Stomach smooth muscle (tissue), 2 donors: ENCODE measurements at regions not wholly inside any gene's neighbourhood (a gene's known extent, or its start where the extent isn't known, plus 50 kb on each side); places are given as distances from the start of the nearest gene placed in this dataset.

Experiments used
- H3K27ac ChIP-seq: one replicate; pipeline ENCODE4 v1.7.0; 2013; ENCODE audit warnings: mild to moderate bottlenecking, low read length, inconsistent platforms
- H3K27me3 ChIP-seq, 2 donors: one replicate each; pipeline ENCODE4 v1.7.0; 2013; ENCODE audit warnings: low read length in 2 of 2; ENCODE audit not compliant: insufficient read depth in 2 of 2, control insufficient read depth in 1 of 2
- H3K36me3 ChIP-seq, 2 donors: one replicate each; pipeline ENCODE4 v1.7.0; 2013; ENCODE audit warnings: low read length in 2 of 2; ENCODE audit not compliant: control insufficient read depth in 2 of 2, insufficient read depth in 2 of 2
- H3K4me1 ChIP-seq: one replicate; pipeline ENCODE4 v1.7.0; 2013; ENCODE audit warnings: low read length; ENCODE audit not compliant: control insufficient read depth, insufficient read depth
- H3K4me3 ChIP-seq, 2 donors: one replicate each; pipeline ENCODE4 v1.7.0; 2013; ENCODE audit warnings: low read length in 2 of 2
- H3K9ac ChIP-seq, 2 donors: one replicate each; pipeline ENCODE4 v1.7.0; 2013; ENCODE audit warnings: low read length in 2 of 2, mild to moderate bottlenecking in 1 of 2
- H3K9me3 ChIP-seq, 2 donors: one replicate each; pipeline ENCODE4 v1.7.0; 2013; ENCODE audit warnings: low read length in 2 of 2; ENCODE audit not compliant: control insufficient read depth in 2 of 2
- donor health status: healthy.
- donor health status: Pancreatic carcinoma.

DNA sequence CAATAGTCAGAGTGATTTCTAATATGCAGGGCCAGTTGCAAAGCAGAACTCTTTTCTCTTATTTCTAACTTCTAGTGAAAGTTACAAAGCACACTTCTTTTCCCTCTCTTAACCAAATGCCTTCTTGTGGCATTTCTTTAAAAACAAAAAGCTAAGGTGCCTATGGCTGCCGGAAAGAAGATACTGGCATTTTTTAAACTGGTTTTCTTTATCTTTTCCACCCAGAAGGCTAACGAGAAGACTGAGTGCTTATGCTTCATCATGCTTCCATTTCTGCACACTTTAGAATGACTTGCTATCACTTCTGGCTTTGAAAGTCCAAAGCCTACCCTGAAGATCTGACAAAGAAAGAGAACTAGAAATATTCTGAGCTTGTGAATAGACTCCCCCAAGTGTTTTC is 141.3 kb downstream of the P2RY1 start:
- H3K36me3 ChIP-seq = no peaks in the 10 kb centered on the region
- H3K9me3 ChIP-seq = no peaks in the 10 kb centered on the region
- no peaks in the 10 kb centered on the region for H3K27me3 ChIP-seq
- H3K9ac ChIP-seq = no peak overlapping the region
- no peaks in the 10 kb centered on the region for H3K4me1 ChIP-seq
- H3K4me3 ChIP-seq = no peak overlapping the region
- H3K27ac ChIP-seq = no peak overlapping the region

DNA sequence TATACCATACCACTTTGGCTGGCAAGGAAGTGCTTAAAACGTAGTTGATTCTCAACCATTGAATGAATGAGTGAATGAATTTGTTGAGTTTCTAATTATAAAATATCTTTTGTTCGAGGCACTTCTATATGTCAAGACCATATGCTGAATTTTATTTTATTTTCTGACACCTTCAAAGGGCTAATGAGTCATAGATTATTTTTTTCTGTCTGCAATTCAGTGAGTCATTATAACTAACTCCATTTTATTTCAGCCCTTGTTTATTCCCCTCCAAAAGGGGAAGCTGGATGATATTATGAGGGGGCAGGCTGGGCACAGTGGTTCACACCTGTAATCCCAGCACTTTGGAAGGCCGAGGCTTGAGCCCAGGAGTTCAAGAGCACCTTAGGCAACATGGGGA is 142.4 kb downstream of the P2RY1 start:
- no peak overlapping the region for H3K27ac ChIP-seq
- H3K9ac ChIP-seq = no peak overlapping the region
- H3K27me3 ChIP-seq = no peaks in the 10 kb centered on the region
- no peak overlapping the region for H3K4me3 ChIP-seq
- H3K36me3 ChIP-seq = no peaks in the 10 kb centered on the region
- H3K9me3 ChIP-seq = no peaks in the 10 kb centered on the region
- no peaks in the 10 kb centered on the region for H3K4me1 ChIP-seq

DNA sequence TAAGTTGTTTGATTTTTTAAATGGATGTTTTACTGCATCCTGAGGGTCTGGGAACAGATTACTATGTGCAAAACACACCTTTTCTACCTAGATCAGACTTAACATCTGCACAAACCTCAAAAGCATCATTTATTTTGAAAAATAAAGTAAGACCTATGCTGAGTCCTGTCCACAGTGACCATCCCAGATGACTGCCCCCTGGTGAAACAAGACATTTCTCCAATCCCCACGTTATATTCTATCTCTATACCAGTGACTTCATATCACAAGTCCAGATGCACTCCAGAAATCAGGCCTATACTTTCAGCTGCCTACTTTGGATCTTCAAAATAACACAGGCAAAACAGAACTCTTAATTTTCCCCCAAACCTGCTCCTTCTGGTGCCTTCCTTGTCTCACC is 143.2 kb downstream of the P2RY1 start:
- no peak overlapping the region for H3K27ac ChIP-seq
- no peaks in the 10 kb centered on the region for H3K9me3 ChIP-seq
- no peaks in the 10 kb centered on the region for H3K4me1 ChIP-seq
- H3K36me3 ChIP-seq = no peaks in the 10 kb centered on the region
- no peak overlapping the region for H3K4me3 ChIP-seq
- no peak overlapping the region for H3K9ac ChIP-seq
- no peaks in the 10 kb centered on the region for H3K27me3 ChIP-seq

DNA sequence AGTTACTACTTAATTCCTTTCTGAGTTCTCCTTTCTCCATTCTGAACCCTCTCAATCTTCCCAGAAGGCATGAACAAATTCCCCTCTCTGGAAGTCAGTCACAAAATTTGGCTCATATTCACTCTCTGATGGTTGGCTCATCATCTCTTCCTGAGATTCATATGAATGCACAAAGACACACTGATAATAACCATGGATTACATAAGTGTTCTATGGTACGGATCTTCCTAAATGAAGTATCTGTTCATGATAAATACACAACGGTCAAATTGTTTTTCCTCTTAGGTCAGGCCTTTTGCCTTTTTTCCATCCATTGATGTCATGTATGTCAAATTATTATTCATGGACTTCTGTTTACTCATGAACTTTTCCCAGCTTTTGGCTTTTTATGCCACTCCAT is 162.6 kb downstream of the P2RY1 start:
- no peaks in the 10 kb centered on the region for H3K9me3 ChIP-seq
- no peaks in the 10 kb centered on the region for H3K36me3 ChIP-seq
- no peak overlapping the region for H3K9ac ChIP-seq
- no peak overlapping the region for H3K4me3 ChIP-seq
- no peaks in the 10 kb centered on the region for H3K4me1 ChIP-seq
- H3K27ac ChIP-seq = no peak overlapping the region
- H3K27me3 ChIP-seq = no peaks in the 10 kb centered on the region

DNA sequence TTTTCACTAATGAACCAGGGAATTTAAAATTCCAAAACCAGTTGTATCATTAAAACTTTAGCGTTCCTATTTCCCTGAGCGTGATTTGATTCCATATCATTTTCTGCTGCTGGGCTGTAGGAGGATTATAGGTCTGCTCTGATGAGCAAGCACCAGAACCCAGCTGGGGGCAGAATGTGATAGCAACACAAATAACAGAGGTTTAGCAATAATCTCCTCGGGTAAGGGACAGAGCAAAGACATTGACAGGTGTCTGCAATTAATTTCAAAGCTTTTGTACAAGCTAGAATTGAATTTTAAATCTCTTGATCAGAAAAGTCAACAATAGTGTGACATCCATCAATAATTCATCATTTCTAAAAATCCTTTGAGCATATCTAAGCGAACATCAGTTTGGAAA is 163.4 kb upstream of the RAP2B start:
- Histone ChIP-seq H3K27me3 (no peaks in the 10 kb centered on the region), H3K9me3 (no peaks in the 10 kb centered on the region), H3K4me1 (no peaks in the 10 kb centered on the region), H3K4me3 (no peak overlapping the region), H3K36me3 (no peaks in the 10 kb centered on the region), H3K27ac (no peak overlapping the region), H3K9ac (no peak overlapping the region)

DNA sequence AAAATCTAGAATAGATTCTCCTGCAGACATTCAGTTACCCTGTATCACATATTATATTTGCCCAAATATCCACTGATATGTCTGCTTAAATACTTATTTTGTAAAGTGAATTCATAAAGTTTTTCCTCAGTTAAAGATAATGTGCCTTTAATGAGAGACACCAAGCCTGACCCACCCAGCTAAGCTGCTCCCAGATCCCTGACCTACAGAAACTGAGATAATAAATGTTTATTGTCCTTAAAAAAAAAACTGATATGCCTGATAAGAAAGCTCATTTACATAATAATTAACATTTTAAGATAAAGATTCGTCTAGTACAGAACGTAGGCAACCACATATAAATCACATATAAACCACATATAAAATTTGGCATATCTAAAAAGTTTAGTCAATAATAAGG is 161.7 kb upstream of the RAP2B start:
- Histone ChIP-seq H3K4me1 (no peaks in the 10 kb centered on the region), H3K9me3 (no peaks in the 10 kb centered on the region), H3K27ac (no peak overlapping the region)

DNA sequence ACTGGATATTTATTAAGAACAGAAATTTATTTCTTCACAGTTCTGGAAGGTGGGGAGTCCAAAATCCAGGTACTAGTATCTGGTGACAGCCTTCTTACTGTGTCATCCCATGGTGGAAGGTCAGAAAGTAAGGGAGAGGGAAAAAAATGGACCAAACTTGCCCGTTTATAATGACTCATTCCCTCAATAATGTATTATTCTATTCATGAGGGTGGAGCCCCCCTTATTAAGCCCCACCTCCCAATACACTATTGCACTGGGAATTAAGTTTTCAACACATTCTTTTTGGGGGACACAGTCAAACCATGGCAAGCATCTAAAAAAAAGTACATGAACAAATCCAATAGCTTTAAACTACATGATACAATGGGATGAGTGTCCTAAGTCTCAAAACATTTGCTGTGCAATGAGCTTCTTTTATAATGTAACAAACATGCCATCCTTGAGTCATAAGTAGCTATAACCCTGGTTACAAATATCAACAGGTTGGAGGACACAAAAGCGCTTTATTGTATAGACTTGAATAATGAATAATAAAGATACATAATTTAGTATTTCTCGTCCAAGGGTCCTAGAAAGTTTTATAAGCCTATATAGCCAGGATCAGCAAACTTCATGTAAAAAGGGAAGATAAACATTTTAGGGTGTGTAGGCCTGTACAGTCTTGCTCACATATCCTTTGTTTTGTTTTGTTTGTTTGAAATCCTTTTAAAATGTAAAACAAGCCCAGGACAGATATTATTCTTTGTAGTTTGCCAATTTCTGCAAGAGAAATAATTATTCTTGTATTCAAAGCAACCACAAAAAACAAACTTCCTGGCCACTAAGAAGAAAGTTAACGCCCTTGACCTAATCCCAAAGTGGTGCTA is 160.6 kb upstream of the RAP2B start:
- no peaks in the 10 kb centered on the region for H3K27me3 ChIP-seq
- no peak overlapping the region for H3K27ac ChIP-seq
- no peaks in the 10 kb centered on the region for H3K36me3 ChIP-seq
- no peaks in the 10 kb centered on the region for H3K4me1 ChIP-seq
- H3K9ac ChIP-seq = no peak overlapping the region
- no peak overlapping the region for H3K4me3 ChIP-seq
- H3K9me3 ChIP-seq = no peaks in the 10 kb centered on the region

More for the DNA sequence above, 161.7 kb upstream of the RAP2B start:
- H3K4me3 ChIP-seq = no peak overlapping the region
- no peaks in the 10 kb centered on the region for H3K36me3 ChIP-seq
- no peaks in the 10 kb centered on the region for H3K27me3 ChIP-seq
- H3K9ac ChIP-seq = no peak overlapping the region

DNA sequence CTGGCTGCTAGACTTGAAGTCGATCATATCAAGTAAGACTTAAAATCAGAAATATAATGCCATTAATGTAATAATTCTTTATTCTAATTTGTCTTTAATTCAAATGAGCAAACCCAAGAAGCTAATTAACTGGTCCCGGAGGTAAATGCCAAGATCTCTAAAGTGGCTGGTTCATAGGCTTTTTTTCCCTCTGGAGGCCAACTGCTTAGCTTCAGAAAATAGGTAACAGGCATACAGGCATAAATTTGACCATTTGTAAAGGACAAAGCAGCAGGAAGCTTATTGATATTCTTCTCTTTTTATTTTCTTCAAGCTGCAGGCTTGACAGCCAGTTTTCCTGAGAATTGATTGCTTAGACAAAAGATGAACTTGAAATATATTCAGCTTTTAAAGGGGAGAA is 158.6 kb upstream of the RAP2B start:
- Histone ChIP-seq H3K36me3 (no peaks in the 10 kb centered on the region), H3K9me3 (no peaks in the 10 kb centered on the region), H3K4me3 (no peak overlapping the region), H3K27me3 (no peaks in the 10 kb centered on the region), H3K4me1 (no peaks in the 10 kb centered on the region), H3K27ac (no peak overlapping the region), H3K9ac (no peak overlapping the region)

DNA sequence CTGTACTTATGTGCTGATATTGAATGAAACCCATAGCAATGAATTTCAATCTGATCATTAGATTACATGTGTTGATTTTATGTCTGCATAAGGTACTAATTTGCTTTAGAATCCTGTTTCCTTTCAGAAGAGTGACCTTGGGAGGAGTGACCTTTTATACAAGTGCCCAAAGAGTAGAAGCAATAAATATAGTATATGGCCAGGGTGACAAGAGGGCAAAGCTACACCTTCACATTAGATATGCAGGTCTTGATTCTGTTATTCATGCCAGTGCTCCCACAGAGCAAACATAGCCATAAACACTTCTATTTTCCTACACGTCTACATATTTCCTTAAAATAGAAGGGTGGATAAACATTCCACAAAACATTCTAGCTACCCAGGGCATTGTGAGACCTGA is 158.2 kb upstream of the RAP2B start:
- Histone ChIP-seq H3K36me3 (no peaks in the 10 kb centered on the region), H3K9ac (no peak overlapping the region), H3K27me3 (no peaks in the 10 kb centered on the region), H3K9me3 (no peaks in the 10 kb centered on the region), H3K4me3 (no peak overlapping the region), H3K4me1 (no peaks in the 10 kb centered on the region), H3K27ac (no peak overlapping the region)

DNA sequence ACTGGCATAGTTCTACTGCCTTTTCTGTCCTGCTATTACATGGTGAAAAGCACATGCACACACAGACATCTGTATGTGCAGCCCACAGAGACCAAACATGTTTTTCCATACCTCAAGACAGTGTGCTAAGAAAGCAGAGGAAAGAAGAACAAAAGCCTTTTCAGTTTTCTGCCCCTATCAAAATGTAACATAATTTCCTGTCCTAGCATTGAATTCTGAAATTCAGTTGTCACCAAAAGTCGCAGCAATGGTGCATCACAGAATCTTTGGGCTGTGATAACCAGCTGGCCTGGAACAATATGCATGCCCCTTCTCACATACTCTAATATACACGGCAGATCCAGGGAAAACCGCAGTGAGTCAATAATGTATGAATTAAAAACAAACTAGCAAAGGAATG is 153.8 kb upstream of the RAP2B start:
- Histone ChIP-seq H3K4me1 (no peaks in the 10 kb centered on the region), H3K9me3 (no peaks in the 10 kb centered on the region), H3K4me3 (no peak overlapping the region), H3K36me3 (no peaks in the 10 kb centered on the region), H3K27me3 (no peaks in the 10 kb centered on the region), H3K27ac (no peak overlapping the region), H3K9ac (no peak overlapping the region)

DNA sequence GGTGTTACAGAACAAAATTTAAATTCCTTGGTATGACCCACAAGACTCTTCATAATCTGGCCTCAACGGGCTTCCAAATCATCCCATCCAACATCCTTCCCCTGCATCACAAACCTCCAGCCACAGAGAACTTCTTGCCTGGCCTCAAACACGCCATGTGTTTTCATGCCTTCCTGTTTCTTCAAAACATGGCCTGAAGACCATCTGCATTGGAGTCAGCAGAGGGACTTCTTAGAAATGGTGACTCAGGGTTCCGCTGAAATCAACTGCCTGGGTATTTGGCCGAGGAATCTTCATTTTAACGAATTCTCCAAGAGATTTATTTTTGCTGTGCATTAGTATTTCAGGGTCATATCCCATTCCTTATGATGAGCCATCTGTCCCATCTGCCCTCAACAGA is 138.1 kb upstream of the RAP2B start:
- peaks cover 6% of the 10 kb centered on the region for H3K4me1 ChIP-seq
- no peak overlapping the region for H3K4me3 ChIP-seq
- H3K9ac ChIP-seq = no peak overlapping the region
- no peak overlapping the region for H3K27ac ChIP-seq
- H3K9me3 ChIP-seq = no peaks in the 10 kb centered on the region
- H3K27me3 ChIP-seq = no peaks in the 10 kb centered on the region
- no peaks in the 10 kb centered on the region for H3K36me3 ChIP-seq
